ENCODE measurements at regions not wholly inside any gene's neighbourhood (a gene's known extent, or its start where the extent isn't known, plus 50 kb on each side); places are given as distances from the start of the nearest gene placed in this dataset.
A peak's percentile ranks its signal among the peaks of the same experiment; 100 is the strongest.

GRCh38 chr11:130715085-130715876, 201.0 kb downstream of the SNX19 start:
- no peak for DNase-seq (ENCODE audit: low read depth in 2 of 2)
- H3K4me3 ChIP-seq (replicated peaks in 1 of 2; ENCODE audit: low read depth in 2 of 2, low read length in 2 of 2), result no peak overlapping the region
- no peak for TF ChIP-seq CTCF (IDR thresholded peaks at IDR 0.05; ENCODE audit: low read depth, low read length)

DNA sequence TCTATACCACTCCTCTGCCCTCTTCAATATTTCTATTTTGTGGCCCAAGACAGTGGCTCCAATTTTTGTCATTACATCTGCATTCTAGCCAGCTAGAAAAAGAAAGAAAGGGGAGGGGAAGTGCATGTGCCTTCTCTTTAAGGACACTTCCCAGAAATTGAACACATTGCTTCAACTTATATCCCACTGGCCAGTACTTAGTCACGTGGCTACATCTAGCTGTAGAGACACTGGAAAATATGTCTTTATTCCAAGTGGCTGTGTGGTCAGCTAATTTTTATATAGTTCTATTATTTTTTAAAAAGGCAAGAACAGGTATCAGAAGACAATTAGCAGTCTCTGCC, 200.4 kb downstream of the SNX19 start:
- TF ChIP-seq CTCF (IDR thresholded peaks at IDR 0.05; ENCODE audit: low read depth, low read length), result no peak
- DNase-seq (ENCODE audit: low read depth in 2 of 2), result no peak
- no peak overlapping the region for H3K4me3 ChIP-seq (replicated peaks in 1 of 2; ENCODE audit: low read depth in 2 of 2, low read length in 2 of 2)

- DNase-seq (ENCODE audit: low read depth in 2 of 2), result peak in 1 of 2 donors; percentile 22
- no peak overlapping the region for H3K4me3 ChIP-seq (replicated peaks in 1 of 2; ENCODE audit: low read depth in 2 of 2, low read length in 2 of 2)
- no peak for TF ChIP-seq CTCF (IDR thresholded peaks at IDR 0.05; ENCODE audit: low read depth, low read length)
Measured at GRCh38 chr11:130718120-130718519, 198.2 kb downstream of the SNX19 start.

- H3K4me3 ChIP-seq (replicated peaks in 1 of 2; ENCODE audit: low read depth in 2 of 2, low read length in 2 of 2), result no peak overlapping the region
- peak; percentile 64 to 82 for DNase-seq (ENCODE audit: low read depth in 2 of 2)
Measured at GRCh38 chr11:130719220-130719915, 196.9 kb downstream of the SNX19 start.

DNA sequence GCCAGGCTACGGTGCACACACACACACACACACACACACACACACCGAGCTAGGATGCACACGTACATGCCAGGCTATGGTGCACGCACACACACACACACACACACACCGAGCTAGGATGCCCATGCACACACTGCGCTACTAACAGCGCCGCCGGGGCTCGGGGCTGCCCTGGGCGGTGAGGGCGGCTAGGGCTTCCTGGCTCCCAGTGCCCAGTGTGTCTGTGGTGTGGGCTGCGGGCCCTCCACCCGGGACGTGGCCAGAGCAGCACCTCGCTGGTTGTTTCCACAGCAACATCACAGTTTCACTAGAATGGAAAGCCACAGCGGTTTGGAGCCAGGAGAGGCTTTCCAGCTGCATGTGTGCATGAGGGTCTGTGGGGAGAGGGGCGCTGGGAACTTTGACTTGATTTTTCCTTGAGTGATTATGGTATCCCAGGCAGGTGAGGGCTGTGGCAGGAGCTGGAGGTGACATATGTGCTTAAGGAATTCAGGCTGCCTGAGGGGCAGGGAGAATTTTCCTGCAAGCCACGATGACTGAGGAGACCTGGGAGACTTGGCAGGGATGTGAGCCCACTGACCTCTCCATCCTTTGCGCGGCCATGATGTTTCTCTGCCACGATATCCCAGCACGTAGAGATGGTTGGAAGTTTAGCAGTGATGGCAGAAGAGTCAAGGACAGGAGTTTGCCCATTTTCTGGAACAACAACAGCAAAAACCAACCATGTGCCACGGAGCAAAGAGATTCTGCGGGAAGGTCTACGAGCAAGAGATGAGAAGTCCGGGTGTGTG, 195.9 kb downstream of the SNX19 start:
- DNase-seq (ENCODE audit: low read depth in 2 of 2), result no peak
- no peak overlapping the region for H3K4me3 ChIP-seq (replicated peaks in 1 of 2; ENCODE audit: low read depth in 2 of 2, low read length in 2 of 2)
- no peak for TF ChIP-seq CTCF (IDR thresholded peaks at IDR 0.05; ENCODE audit: low read depth, low read length)

More at GRCh38 chr11:130719220-130719915, 196.9 kb downstream of the SNX19 start:
- TF ChIP-seq CTCF (IDR thresholded peaks at IDR 0.05; ENCODE audit: low read depth, low read length), result no peak

- no peak for DNase-seq (ENCODE audit: low read depth in 2 of 2)
- no peak overlapping the region for H3K4me3 ChIP-seq (replicated peaks in 1 of 2; ENCODE audit: low read depth in 2 of 2, low read length in 2 of 2)
- no peak for TF ChIP-seq CTCF (IDR thresholded peaks at IDR 0.05; ENCODE audit: low read depth, low read length)
Measured at GRCh38 chr11:130721023-130721681, 195.1 kb downstream of the SNX19 start.

Measured in cardiac fibroblast (primary cell).